Ovary (tissue), 7 donors: ENCODE measurements at regions not wholly inside any gene's neighbourhood (a gene's known extent, or its start where the extent isn't known, plus 50 kb on each side); places are given as distances from the start of the nearest gene placed in this dataset.

ENCODE experiments used
- DNase-seq, 5 donors: peaks; one replicate each; pipeline ENCODE4 v3.0.0-alpha.2; 2019 to 2020
- H3K27ac ChIP-seq, 2 donors: fragments of 200-600 bp; one replicate each; pipeline versions ENCODE4 v1.5.1 to v1.8.0; 2019 to 2022
- H3K27me3 ChIP-seq: fragments of 200-600 bp; one replicate; pipeline ENCODE4 v1.8.0; 2022
- H3K36me3 ChIP-seq: fragments of 200-600 bp; sonication (generic); one replicate; pipeline ENCODE4 v1.5.1; 2019
- H3K4me1 ChIP-seq: one replicate; pipeline ENCODE4 v1.8.1; 2013; ENCODE audit warnings: mild to moderate bottlenecking, moderate library complexity; ENCODE audit not compliant: insufficient read depth
- H3K4me3 ChIP-seq: fragments of 200-600 bp; sonication (generic); one replicate; pipeline ENCODE4 v1.5.1; 2017
- H3K9me3 ChIP-seq, 2 donors: fragments of 200-600 bp in 1 of 2; sonication (generic) in 1 of 2; one replicate each; pipeline versions ENCODE4 v1.5.1 to v1.8.1; 2013 to 2019; ENCODE audit warnings: mild to moderate bottlenecking in 1 of 2, moderate library complexity in 1 of 2
- CTCF ChIP-seq, 3 donors: fragments of 450-650 bp in 2 of 3; fragments of 200-600 bp in 1 of 3; IDR thresholded peaks; one replicate each; pipeline versions ENCODE4 v1.5.1 to v1.8.0; 2016 to 2022; ENCODE audit warnings: antibody characterized with exemption in 3 of 3, mild to moderate bottlenecking in 1 of 3
- EP300 ChIP-seq: sonication (generic); formaldehyde crosslinking; IDR thresholded peaks from one replicate; pipeline ENCODE4 v1.6.1; 2017; ENCODE audit warnings: antibody characterized with exemption
- POLR2A ChIP-seq: fragments of 450-650 bp; IDR thresholded peaks from one replicate; pipeline ENCODE4 v1.6.1; 2017; ENCODE audit warnings: antibody characterized with exemption, mild to moderate bottlenecking, moderate library complexity
- WGBS, 3 donors: extraction: QIAGEN DNeasy Blood & Tissue Kit in 1 of 3; methylation state at CpG; one replicate each; pipeline versions ENCODE4 v1.1.5 to v1.1.7; 2013 to 2017; 5-methylcytosine and 5-hydroxymethylcytosine counted together
- intact Hi-C, 4 donors: fragments of 100-400 bp; cut with DNase I; formaldehyde crosslinking; loops; one replicate each; pipeline versions ENCODE4 v1.11.0 to v1.15.1; 2022 to 2023
- donor health status: DM: no; HTN: no; CAD: no; lungs with moderate emphysema.
- donor health status: DM: no; HTN: no; CAD: no.
- donor health status: Bipolar disorder and iron deficiency.
- donor health status: DM: no; HTN: no; CAD: no.
- donor health status: DM: yes; HTN: yes; CAD: no.

GRCh38 chr2:234669001-234669400 lies 172.1 kb upstream of the ARL4C start:
- DNase-seq = no peak
- TF ChIP-seq POLR2A = no peak
- no peak for TF ChIP-seq EP300
- no peak for TF ChIP-seq CTCF (IDR thresholded peaks at IDR 0.05)
- H3K4me3 ChIP-seq = no peak overlapping the region
- no peaks in the 10 kb centered on the region for H3K4me1 ChIP-seq
- H3K9me3 ChIP-seq = no peaks in the 10 kb centered on the region
- no peaks in the 10 kb centered on the region for H3K36me3 ChIP-seq
- no peaks in the 10 kb centered on the region for H3K27me3 ChIP-seq
- H3K27ac ChIP-seq = no peak overlapping the region
- 88 to 96% (median 95%) methylated on average over 2 of the region's 2 CpGs for WGBS, 3 donors
- intact Hi-C loops = no loop called here

DNA sequence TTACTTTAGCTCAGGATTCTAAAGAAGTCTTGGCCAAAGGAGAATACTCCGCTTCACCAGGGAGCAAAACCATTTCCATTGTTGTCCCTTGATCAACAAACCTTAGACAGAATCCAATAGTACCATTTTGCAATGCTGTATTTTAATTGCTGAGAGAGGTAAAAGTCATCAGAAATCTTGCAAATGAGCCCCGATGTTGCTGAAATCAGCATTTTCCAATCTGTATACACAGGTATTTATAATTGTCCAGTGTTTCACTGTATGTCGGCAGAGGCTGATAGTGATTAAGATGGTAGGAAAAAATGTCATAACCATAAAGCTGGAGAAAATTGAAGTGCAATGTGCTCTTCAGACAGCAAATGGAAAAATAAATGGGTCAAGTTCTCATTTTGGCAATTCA lies 170.0 kb upstream of the ARL4C start:
- Histone ChIP-seq H3K27me3 (no peaks in the 10 kb centered on the region), H3K4me1 (no peaks in the 10 kb centered on the region), H3K36me3 (no peaks in the 10 kb centered on the region), H3K27ac (no peak overlapping the region), H3K4me3 (no peak overlapping the region), H3K9me3 (no peaks in the 10 kb centered on the region)
- DNase-seq = no peak
- WGBS, 3 donors = 90 to 96% (median 94%) methylated on average over 3 of the region's 3 CpGs
- no peak for TF ChIP-seq CTCF (IDR thresholded peaks at IDR 0.05)
- no peak for TF ChIP-seq POLR2A
- no peak for TF ChIP-seq EP300
- intact Hi-C loops = no loop called here

- H3K27ac ChIP-seq = no peak overlapping the region
- no peak overlapping the region for H3K4me3 ChIP-seq
- H3K27me3 ChIP-seq = no peaks in the 10 kb centered on the region
- H3K4me1 ChIP-seq = no peaks in the 10 kb centered on the region
- DNase-seq = no peak
- H3K9me3 ChIP-seq = no peaks in the 10 kb centered on the region
- 86 to 89% (median 86%) methylated on average over 1 of the region's 1 CpG for WGBS, 3 donors
- intact Hi-C loops = no loop called here
- H3K36me3 ChIP-seq = no peaks in the 10 kb centered on the region
- no peak for TF ChIP-seq POLR2A
These were observed 168.4 kb upstream of the ARL4C start for GRCh38 chr2:234665304-234665703.

GRCh38 chr2:234661849-234662248 lies 165.0 kb upstream of the ARL4C start:
- intact Hi-C loops = no loop called here
- WGBS, 3 donors = 36 to 72% (median 50%) methylated on average over 2 of the region's 2 CpGs
- Histone ChIP-seq H3K27ac (no peak overlapping the region), H3K36me3 (no peaks in the 10 kb centered on the region), H3K9me3 (no peaks in the 10 kb centered on the region), H3K27me3 (no peaks in the 10 kb centered on the region), H3K4me3 (no peak overlapping the region), H3K4me1 (no peaks in the 10 kb centered on the region)
- TF ChIP-seq POLR2A (no peak), EP300 (no peak), CTCF (IDR thresholded peaks at IDR 0.05) (no peak)
- no peak for DNase-seq

DNA sequence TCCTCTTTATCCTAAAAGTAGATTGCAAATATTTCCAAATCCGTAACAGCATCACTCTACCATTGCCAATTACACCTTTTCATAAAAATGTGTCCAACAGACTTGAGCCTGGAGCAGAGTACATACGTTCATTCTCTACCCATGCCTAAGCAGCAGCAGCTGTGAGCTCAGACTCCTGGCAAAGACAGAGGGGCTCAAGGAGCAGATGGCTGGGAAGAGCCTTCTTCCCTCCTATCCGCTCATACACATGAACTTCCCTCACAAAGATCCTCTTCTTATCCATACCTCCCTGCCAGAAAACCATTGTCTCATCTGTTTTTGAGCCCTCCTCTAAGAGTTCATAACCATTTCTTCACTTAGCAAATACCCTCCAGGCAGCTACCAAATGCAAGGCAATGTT lies 164.3 kb upstream of the ARL4C start:
- no peak for DNase-seq
- Histone ChIP-seq H3K9me3 (no peaks in the 10 kb centered on the region), H3K4me3 (no peak overlapping the region), H3K27ac (no peak overlapping the region), H3K36me3 (no peaks in the 10 kb centered on the region), H3K27me3 (no peaks in the 10 kb centered on the region), H3K4me1 (no peaks in the 10 kb centered on the region)
- no peak for TF ChIP-seq CTCF (IDR thresholded peaks at IDR 0.05)
- TF ChIP-seq POLR2A = no peak
- TF ChIP-seq EP300 = no peak
- 66 to 74% (median 72%) methylated on average over 3 of the region's 3 CpGs for WGBS, 3 donors
- intact Hi-C loops = no loop called here
